Aorta (tissue), 5 donors: ENCODE measurements at regions not wholly inside any gene's neighbourhood (a gene's known extent, or its start where the extent isn't known, plus 50 kb on each side); places are given as distances from the start of the nearest gene placed in this dataset.

Experiments
- ATAC-seq: fragments of 200-7000 bp; cut with Tn5 transposase; one replicate; pipeline ENCODE4 v1.9.1; 2022; ENCODE audit warnings: moderate library complexity; ENCODE audit not compliant: low FRiP score
- DNase-seq, 2 donors: peaks; one replicate each; pipeline ENCODE4 v3.0.0-alpha.2; 2020
- H3K27ac ChIP-seq, 2 donors: one replicate each; pipeline ENCODE4 v1.5.1; 2013; ENCODE audit warnings: low read length in 2 of 2, mild to moderate bottlenecking in 2 of 2, moderate library complexity in 2 of 2, control low read depth in 1 of 2, inconsistent platforms in 1 of 2, low read depth in 1 of 2
- H3K27me3 ChIP-seq, 2 donors: one replicate each; pipeline ENCODE4 v1.6.1; 2013; ENCODE audit warnings: control low read depth in 1 of 2, low read length in 1 of 2, mild to moderate bottlenecking in 1 of 2, moderate library complexity in 1 of 2; ENCODE audit not compliant: insufficient read depth in 2 of 2, control insufficient read depth in 1 of 2
- H3K36me3 ChIP-seq, 2 donors: one replicate each; pipeline ENCODE4 v1.6.1; 2013; ENCODE audit warnings: control low read depth in 1 of 2, low read length in 1 of 2, mild to moderate bottlenecking in 1 of 2; ENCODE audit not compliant: insufficient read depth in 2 of 2, control insufficient read depth in 1 of 2
- H3K4me1 ChIP-seq, 2 donors: one replicate each; pipeline ENCODE4 v1.6.1; 2013; ENCODE audit warnings: low read length in 2 of 2, control low read depth in 1 of 2, mild to moderate bottlenecking in 1 of 2, moderate library complexity in 1 of 2; ENCODE audit not compliant: insufficient read depth in 2 of 2, control insufficient read depth in 1 of 2
- H3K4me3 ChIP-seq, 2 donors: one replicate each; pipeline ENCODE4 v1.5.1; 2013; ENCODE audit warnings: low read length in 2 of 2, control low read depth in 1 of 2, mild to moderate bottlenecking in 1 of 2
- H3K9me3 ChIP-seq: one replicate; pipeline ENCODE4 v1.6.1; 2013; ENCODE audit warnings: mild to moderate bottlenecking, low read length; ENCODE audit not compliant: control insufficient read depth
- WGBS, 2 donors: extraction: QIAGEN DNeasy Blood & Tissue Kit; methylation state at CpG; one replicate each; pipeline ENCODE4 v1.1.7; 2013; 5-methylcytosine and 5-hydroxymethylcytosine counted together
- intact Hi-C, 2 donors: fragments of 100-400 bp; cut with DNase I; formaldehyde crosslinking; loops; one replicate each; pipeline versions ENCODE4 v1.14.2 to v1.15.0; 2022
- donor health status: healthy with polysubstance abuse.
- donor health status: Bipolar disorder and iron deficiency.
- donor health status: DM: no; HTN: no; CAD: no.
- donor health status: DM: no; HTN: no; CAD: no.
- donor health status: DM: yes; HTN: yes; CAD: no.

GRCh38 chr14:98786456-98786855 lies 485.5 kb downstream of the BCL11B start:
- Histone ChIP-seq H3K27ac (no peak overlapping the region), H3K27me3 (no peaks in the 10 kb centered on the region), H3K4me3 (no peak overlapping the region), H3K4me1 (no peaks in the 10 kb centered on the region), H3K9me3 (no peaks in the 10 kb centered on the region), H3K36me3 (no peaks in the 10 kb centered on the region)
- ATAC-seq: no peak
- intact Hi-C loops: no loop called here
- DNase-seq: no peak
- 75 to 76% methylated on average over 4 of the region's 4 CpGs for WGBS, 2 donors

GRCh38 chr14:98791661-98792060 lies 480.3 kb downstream of the BCL11B start:
- no peaks in the 10 kb centered on the region for H3K4me1 ChIP-seq
- DNase-seq (no peak), ATAC-seq (no peak)
- WGBS, 2 donors: 72 to 79% methylated on average over 3 of the region's 3 CpGs
- intact Hi-C loops: no loop called here
- no peak overlapping the region for H3K27ac ChIP-seq
- H3K4me3 ChIP-seq: no peak overlapping the region
- H3K27me3 ChIP-seq: no peaks in the 10 kb centered on the region
- no peaks in the 10 kb centered on the region for H3K36me3 ChIP-seq
- H3K9me3 ChIP-seq: no peaks in the 10 kb centered on the region

- Histone ChIP-seq H3K36me3 (no peaks in the 10 kb centered on the region), H3K27me3 (no peaks in the 10 kb centered on the region), H3K27ac (no peak overlapping the region), H3K4me1 (no peaks in the 10 kb centered on the region), H3K9me3 (no peaks in the 10 kb centered on the region), H3K4me3 (no peak overlapping the region)
- DNase-seq: no peak
- no peak for ATAC-seq
- WGBS, 2 donors: 84 to 87% methylated on average over 1 of the region's 1 CpG
- intact Hi-C loops: no loop called here
These were observed 479.8 kb downstream of the BCL11B start for GRCh38 chr14:98792171-98792570.

GRCh38 chr14:98798099-98798498 lies 473.9 kb downstream of the BCL11B start:
- DNase-seq (no peak), ATAC-seq (no peak)
- no peaks in the 10 kb centered on the region for H3K9me3 ChIP-seq
- H3K36me3 ChIP-seq: no peaks in the 10 kb centered on the region
- H3K4me1 ChIP-seq: no peaks in the 10 kb centered on the region
- intact Hi-C loops: no loop called here
- WGBS, 2 donors: 48 to 52% methylated on average over 4 of the region's 4 CpGs
- H3K27ac ChIP-seq: no peak overlapping the region
- no peak overlapping the region for H3K4me3 ChIP-seq
- no peaks in the 10 kb centered on the region for H3K27me3 ChIP-seq

- Histone ChIP-seq H3K4me1 (no peaks in the 10 kb centered on the region), H3K4me3 (no peak overlapping the region), H3K9me3 (no peaks in the 10 kb centered on the region), H3K27me3 (no peaks in the 10 kb centered on the region), H3K36me3 (no peaks in the 10 kb centered on the region), H3K27ac (no peak overlapping the region)
- intact Hi-C loops: no loop called here
- DNase-seq (no peak), ATAC-seq (no peak)
- whole genome bisulfite sequencing, 2 donors: 26 to 41% methylated on average over 4 of the region's 4 CpGs
These were observed 472.1 kb downstream of the BCL11B start for GRCh38 chr14:98799891-98800290.

- H3K27ac ChIP-seq: no peak overlapping the region
- no peaks in the 10 kb centered on the region for H3K4me1 ChIP-seq
- no peaks in the 10 kb centered on the region for H3K36me3 ChIP-seq
- no peaks in the 10 kb centered on the region for H3K9me3 ChIP-seq
- no peak for ATAC-seq
- H3K27me3 ChIP-seq: no peaks in the 10 kb centered on the region
- no peak for DNase-seq
- 65 to 75% methylated on average over 9 of the region's 9 CpGs for WGBS, 2 donors
- H3K4me3 ChIP-seq: no peak overlapping the region
- intact Hi-C loops: no loop called here
These were observed 470.0 kb downstream of the BCL11B start for GRCh38 chr14:98802044-98802443.

GRCh38 chr14:98803196-98803595 lies 468.8 kb downstream of the BCL11B start:
- intact Hi-C loops: no loop called here
- H3K4me3 ChIP-seq: no peak overlapping the region
- H3K27ac ChIP-seq: no peak overlapping the region
- DNase-seq (no peak), ATAC-seq (no peak)
- H3K9me3 ChIP-seq: no peaks in the 10 kb centered on the region
- H3K36me3 ChIP-seq: no peaks in the 10 kb centered on the region
- H3K4me1 ChIP-seq: no peaks in the 10 kb centered on the region
- H3K27me3 ChIP-seq: no peaks in the 10 kb centered on the region
- 71 to 80% methylated on average over 5 of the region's 5 CpGs for WGBS, 2 donors

GRCh38 chr14:98808494-98809407 lies 463.2 kb downstream of the BCL11B start:
- intact Hi-C loops: no loop called here
- Histone ChIP-seq H3K4me3 (no peak overlapping the region), H3K9me3 (no peaks in the 10 kb centered on the region), H3K27ac (no peak overlapping the region), H3K27me3 (no peaks in the 10 kb centered on the region), H3K36me3 (no peaks in the 10 kb centered on the region), H3K4me1 (no peaks in the 10 kb centered on the region)
- ATAC-seq: no peak
- 55 to 56% methylated on average over 12 of the region's 12 CpGs for WGBS, 2 donors
- DNase-seq: no peak

- intact Hi-C loops: no loop called here
- 93% methylated on average over 8 of the region's 8 CpGs for WGBS, 2 donors
- ATAC-seq (no peak), DNase-seq (no peak)
- H3K27me3 ChIP-seq: no peaks in the 10 kb centered on the region
- H3K4me1 ChIP-seq: no peaks in the 10 kb centered on the region
- H3K36me3 ChIP-seq: no peaks in the 10 kb centered on the region
- H3K9me3 ChIP-seq: peaks cover 2% of the 10 kb centered on the region
- no peak overlapping the region for H3K4me3 ChIP-seq
- no peak overlapping the region for H3K27ac ChIP-seq
These were observed 455.8 kb downstream of the BCL11B start for GRCh38 chr14:98816195-98816594.
